HUES48 (cell line): ENCODE measurements at regions not wholly inside any gene's neighbourhood (a gene's known extent, or its start where the extent isn't known, plus 50 kb on each side); places are given as distances from the start of the nearest gene placed in this dataset.

Source experiments
- H3K27ac ChIP-seq: one replicate; pipeline ENCODE4 v1.7.0; 2013; ENCODE audit warnings: low read depth, low read length, inconsistent platforms
- H3K27me3 ChIP-seq: 2 replicates; pipeline ENCODE4 v1.6.1; 2013; ENCODE audit warnings: mild to moderate bottlenecking, low read length; ENCODE audit not compliant: control insufficient read depth, insufficient read depth
- H3K36me3 ChIP-seq: 2 replicates; pipeline ENCODE4 v1.6.1; 2013; ENCODE audit warnings: low read length; ENCODE audit not compliant: control insufficient read depth, insufficient read depth
- H3K4me1 ChIP-seq: 2 replicates; pipeline ENCODE4 v1.6.1; 2013; ENCODE audit warnings: mild to moderate bottlenecking, low read length; ENCODE audit not compliant: control insufficient read depth, insufficient read depth
- H3K4me3 ChIP-seq: 2 replicates; pipeline ENCODE4 v1.5.1; 2013; ENCODE audit warnings: mild to moderate bottlenecking, low read depth, low read length
- H3K9ac ChIP-seq: 2 replicates; pipeline ENCODE4 v1.6.1; 2013; ENCODE audit warnings: mild to moderate bottlenecking, low read depth, low read length, moderate library complexity
- H3K9me3 ChIP-seq: 2 replicates; pipeline ENCODE4 v1.6.1; 2013; ENCODE audit warnings: low read length; ENCODE audit not compliant: control insufficient read depth, insufficient read depth

DNA sequence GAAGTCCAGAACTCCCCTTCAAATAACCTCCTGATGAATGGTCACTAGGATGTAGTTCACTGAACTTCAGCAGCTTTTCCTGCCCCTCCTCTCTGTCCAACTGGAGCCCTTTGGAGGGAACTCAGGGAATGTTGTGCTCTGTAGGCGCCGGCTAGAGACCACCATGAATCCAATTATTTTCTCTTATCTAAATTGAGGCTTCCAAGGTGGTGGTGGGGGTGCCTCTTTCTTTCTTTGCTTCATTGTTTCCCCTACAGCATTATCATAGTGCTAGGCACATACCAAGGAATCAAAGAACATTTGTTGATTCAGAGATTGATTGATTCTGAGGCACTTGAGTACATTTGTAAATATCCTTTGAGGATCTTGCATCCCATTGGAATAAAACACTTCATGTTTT lies 426.6 kb upstream of the PLXNA2 start:
- Histone ChIP-seq H3K4me1 (no peaks in the 10 kb centered on the region), H3K27me3 (no peaks in the 10 kb centered on the region), H3K4me3 (no peak overlapping the region), H3K9ac (no peak overlapping the region), H3K9me3 (no peaks in the 10 kb centered on the region), H3K27ac (no peak overlapping the region), H3K36me3 (no peaks in the 10 kb centered on the region)

DNA sequence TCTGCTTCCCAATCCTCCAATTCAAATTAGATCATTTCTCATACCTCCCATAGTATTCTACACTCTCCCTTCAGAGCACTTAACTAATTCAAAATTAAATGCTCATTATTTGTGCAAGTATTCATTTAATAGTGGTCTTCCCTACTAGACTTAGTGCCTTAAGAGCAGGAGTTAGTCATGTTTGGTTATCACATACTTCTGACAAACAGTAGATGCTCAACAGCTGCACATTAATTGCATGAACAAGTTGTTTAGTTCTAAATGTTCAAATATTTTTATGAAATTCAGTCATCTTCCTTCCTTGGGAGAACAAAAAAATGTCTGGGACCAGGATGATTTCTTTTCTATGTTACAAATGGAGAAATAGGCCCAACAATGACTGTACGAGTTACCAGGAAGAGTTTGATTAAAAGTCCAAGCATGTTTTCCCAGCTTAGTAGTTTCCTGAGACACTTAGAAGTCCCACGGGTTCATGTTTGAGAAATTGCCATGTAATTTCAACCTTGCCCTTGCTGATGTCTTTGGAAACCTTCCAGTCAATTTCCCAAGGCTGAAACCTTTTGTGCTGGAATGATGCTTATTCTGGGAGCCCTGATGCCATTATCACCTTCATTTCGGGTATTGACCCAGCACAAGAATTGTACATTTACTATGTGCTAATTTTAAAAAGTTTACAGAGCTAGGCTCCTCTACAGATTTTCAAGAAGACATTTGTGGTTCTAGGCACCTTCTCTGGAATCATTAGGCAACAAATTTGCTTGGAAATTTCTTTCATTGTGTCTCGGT lies 437.9 kb upstream of the PLXNA2 start:
- Histone ChIP-seq H3K27me3 (no peaks in the 10 kb centered on the region), H3K9me3 (no peaks in the 10 kb centered on the region), H3K27ac (no peak overlapping the region), H3K4me3 (no peak overlapping the region), H3K4me1 (no peaks in the 10 kb centered on the region), H3K36me3 (no peaks in the 10 kb centered on the region), H3K9ac (no peak overlapping the region)

DNA sequence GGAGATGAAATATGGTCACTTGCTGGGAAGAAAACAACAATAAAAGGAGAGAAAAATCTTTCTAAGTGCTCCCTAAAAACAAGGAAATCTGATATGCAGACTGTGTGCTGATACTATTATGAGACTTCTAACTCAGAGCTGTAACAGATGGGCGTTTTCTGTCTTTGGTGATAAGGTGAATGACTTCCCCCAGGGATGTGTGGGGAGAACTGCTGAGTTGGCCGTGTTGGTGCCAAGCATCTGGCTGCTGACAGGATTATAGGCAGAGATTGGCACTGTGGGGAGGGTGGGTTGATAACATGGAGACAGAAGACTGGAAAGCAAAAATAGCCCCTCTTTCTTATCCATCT lies 438.5 kb upstream of the PLXNA2 start:
- Histone ChIP-seq H3K36me3 (no peaks in the 10 kb centered on the region), H3K9me3 (no peaks in the 10 kb centered on the region), H3K27ac (no peak overlapping the region), H3K4me3 (no peak overlapping the region), H3K4me1 (no peaks in the 10 kb centered on the region), H3K27me3 (no peaks in the 10 kb centered on the region), H3K9ac (no peak overlapping the region)

DNA sequence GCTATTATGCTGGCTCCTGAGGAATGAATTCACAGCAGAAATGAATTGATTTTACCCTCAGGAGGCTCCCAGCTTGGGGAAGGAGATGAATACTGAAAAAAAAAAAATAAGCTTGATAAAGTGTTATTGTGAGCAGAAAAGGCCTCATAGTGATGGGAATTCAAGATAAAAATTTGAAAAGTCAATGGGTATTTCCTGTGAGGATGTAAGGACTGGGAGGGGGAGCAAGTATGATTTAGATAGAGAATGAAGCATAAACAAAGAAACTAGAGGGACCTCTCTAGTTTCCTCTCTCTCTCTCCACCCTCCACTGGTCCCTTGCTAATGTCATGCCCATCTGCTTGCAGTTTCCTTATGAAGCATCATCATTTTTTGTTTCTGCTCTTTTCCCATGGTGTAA lies 439.0 kb upstream of the PLXNA2 start:
- no peaks in the 10 kb centered on the region for H3K27me3 ChIP-seq
- no peak overlapping the region for H3K4me3 ChIP-seq
- H3K36me3 ChIP-seq, result no peaks in the 10 kb centered on the region
- no peaks in the 10 kb centered on the region for H3K4me1 ChIP-seq
- no peak overlapping the region for H3K27ac ChIP-seq
- no peak overlapping the region for H3K9ac ChIP-seq
- H3K9me3 ChIP-seq, result no peaks in the 10 kb centered on the region

DNA sequence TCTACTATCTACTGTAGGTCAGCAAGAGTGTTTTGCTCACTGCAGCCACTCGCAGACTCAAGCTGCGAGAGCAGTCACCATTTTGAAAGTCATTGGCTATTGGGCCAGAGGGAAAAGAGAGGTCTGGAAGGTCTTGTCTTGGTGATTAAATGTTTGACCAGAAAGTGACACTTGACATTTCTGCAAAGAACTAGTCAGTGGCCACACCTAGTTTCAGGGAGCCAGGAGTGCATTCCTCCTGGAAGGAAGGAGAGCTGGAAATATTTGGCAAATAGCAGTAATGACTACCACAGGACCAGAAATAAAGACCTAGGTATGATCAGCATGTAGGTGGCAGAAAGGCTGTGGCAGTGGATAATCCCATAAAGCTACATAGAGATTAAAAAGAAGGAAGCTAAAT lies 440.0 kb upstream of the PLXNA2 start:
- Histone ChIP-seq H3K4me3 (no peak overlapping the region), H3K27ac (no peak overlapping the region), H3K9ac (no peak overlapping the region), H3K36me3 (no peaks in the 10 kb centered on the region), H3K4me1 (no peaks in the 10 kb centered on the region), H3K9me3 (no peaks in the 10 kb centered on the region), H3K27me3 (no peaks in the 10 kb centered on the region)

DNA sequence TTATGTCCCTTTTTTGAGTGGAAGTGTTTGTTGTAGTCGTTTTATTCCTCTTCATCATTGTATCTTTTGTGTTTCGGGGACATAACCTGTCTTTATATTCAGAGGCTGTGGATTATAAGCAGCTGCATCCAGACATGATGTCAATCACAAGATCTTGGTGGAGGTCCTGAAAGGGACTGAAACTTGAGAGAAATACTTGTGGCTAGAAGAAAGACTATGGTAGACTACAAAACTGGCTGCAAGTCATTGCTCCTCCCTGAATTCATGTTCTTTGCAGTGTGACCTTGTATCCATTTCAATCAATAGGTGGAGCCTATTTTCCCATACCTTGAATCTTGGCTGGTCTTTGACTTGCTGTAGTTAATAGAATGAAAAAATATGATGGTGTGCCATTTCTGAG lies 442.4 kb upstream of the PLXNA2 start:
- Histone ChIP-seq H3K4me3 (no peak overlapping the region), H3K27ac (no peak overlapping the region), H3K27me3 (no peaks in the 10 kb centered on the region), H3K9ac (no peak overlapping the region), H3K4me1 (no peaks in the 10 kb centered on the region), H3K36me3 (no peaks in the 10 kb centered on the region), H3K9me3 (no peaks in the 10 kb centered on the region)

DNA sequence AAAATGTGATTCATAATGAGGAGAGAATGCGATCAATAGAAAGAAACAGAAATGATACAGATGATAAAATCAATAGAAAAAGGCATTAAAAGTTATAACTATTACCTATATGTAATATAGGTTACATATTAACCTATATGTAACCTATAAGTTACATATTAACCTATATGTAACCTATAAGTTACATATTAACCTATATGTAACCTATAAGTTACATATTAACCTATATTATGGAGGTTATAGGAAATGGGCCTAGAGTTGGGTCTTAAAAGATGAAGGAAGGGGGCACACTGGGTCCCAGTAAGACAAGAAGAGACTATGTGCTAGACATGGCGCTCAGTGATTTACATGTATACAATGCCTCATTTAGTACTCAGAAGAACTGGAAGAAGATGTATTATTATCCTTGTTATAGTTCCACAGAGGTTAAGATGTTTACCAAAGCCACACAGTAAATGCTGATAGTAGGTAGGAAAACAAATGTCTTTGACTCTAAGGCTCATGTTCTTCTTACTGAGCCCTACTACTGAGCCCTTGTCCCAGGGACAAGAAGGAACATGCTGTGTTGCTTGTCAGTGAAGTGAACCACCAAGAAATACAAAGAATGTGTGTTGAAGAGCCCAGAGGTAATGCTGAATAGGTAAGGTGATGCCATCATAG lies 444.6 kb upstream of the PLXNA2 start:
- H3K4me3 ChIP-seq, result no peak overlapping the region
- no peaks in the 10 kb centered on the region for H3K36me3 ChIP-seq
- no peaks in the 10 kb centered on the region for H3K27me3 ChIP-seq
- H3K9me3 ChIP-seq, result no peaks in the 10 kb centered on the region
- no peaks in the 10 kb centered on the region for H3K4me1 ChIP-seq
- no peak overlapping the region for H3K27ac ChIP-seq
- H3K9ac ChIP-seq, result no peak overlapping the region

DNA sequence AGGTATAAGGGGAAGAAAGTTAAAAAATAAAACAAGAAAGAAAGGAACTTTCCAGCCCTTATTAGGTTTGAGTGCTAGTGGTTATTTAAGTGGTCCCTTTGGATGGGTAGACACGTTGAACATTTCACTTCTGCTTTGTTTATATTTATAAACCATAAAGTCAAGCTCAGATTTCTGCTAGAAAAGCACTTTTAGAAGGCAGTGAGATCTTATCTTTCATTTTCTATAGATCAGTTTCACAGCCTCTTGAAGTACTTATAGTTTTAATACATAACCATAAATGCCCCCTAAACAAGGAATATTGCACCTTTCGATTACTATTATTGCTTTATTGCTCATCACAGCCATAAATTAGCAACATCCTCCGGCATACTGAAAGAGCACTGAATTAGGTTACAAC lies 446.8 kb upstream of the PLXNA2 start:
- Histone ChIP-seq H3K27ac (no peak overlapping the region), H3K9ac (no peak overlapping the region), H3K9me3 (no peaks in the 10 kb centered on the region), H3K27me3 (no peaks in the 10 kb centered on the region), H3K4me1 (no peaks in the 10 kb centered on the region), H3K36me3 (no peaks in the 10 kb centered on the region), H3K4me3 (no peak overlapping the region)

DNA sequence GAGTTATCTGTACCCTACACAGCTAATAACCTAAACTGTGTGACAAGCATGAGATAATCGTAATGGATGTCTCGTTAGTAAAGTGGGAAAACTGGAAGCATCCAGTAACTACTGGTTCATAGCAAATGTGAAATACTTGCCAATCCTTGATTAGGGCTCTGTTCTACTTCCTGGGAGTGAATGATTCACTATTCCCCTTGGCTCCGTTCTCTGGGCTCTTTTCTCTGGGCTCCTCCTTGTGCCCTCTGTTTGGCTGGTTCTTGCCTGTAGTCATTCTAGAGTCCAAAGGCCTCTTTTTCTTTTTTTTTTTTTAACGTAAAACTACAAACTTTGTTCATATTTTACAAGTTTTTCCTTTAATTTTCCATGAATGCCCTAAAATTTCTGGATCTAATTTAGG lies 465.8 kb upstream of the PLXNA2 start:
- Histone ChIP-seq H3K27ac (no peak overlapping the region), H3K4me1 (no peaks in the 10 kb centered on the region), H3K9me3 (no peaks in the 10 kb centered on the region), H3K4me3 (no peak overlapping the region), H3K36me3 (no peaks in the 10 kb centered on the region), H3K9ac (no peak overlapping the region), H3K27me3 (no peaks in the 10 kb centered on the region)

DNA sequence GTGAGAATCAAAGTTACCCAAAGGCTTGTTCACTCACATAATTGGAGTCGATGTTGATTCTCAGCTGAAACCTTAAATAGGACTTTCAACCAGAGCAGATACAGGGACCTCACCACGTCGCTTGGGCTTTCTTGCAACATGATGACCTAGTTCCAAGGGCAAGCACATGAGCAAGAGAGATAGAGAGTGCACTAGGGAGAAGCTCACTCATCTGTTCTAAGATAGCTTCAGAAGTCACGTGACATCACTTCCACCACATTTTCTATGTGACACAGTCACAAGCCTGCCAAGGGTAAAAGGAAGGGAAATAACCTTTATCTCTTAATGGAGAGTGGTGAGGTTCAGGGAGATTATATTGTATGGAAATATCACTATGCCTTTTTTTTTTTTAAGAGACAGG lies 470.1 kb upstream of the PLXNA2 start:
- no peak overlapping the region for H3K9ac ChIP-seq
- no peaks in the 10 kb centered on the region for H3K4me1 ChIP-seq
- no peak overlapping the region for H3K27ac ChIP-seq
- no peaks in the 10 kb centered on the region for H3K36me3 ChIP-seq
- no peaks in the 10 kb centered on the region for H3K27me3 ChIP-seq
- H3K9me3 ChIP-seq, result no peaks in the 10 kb centered on the region
- H3K4me3 ChIP-seq, result no peak overlapping the region

DNA sequence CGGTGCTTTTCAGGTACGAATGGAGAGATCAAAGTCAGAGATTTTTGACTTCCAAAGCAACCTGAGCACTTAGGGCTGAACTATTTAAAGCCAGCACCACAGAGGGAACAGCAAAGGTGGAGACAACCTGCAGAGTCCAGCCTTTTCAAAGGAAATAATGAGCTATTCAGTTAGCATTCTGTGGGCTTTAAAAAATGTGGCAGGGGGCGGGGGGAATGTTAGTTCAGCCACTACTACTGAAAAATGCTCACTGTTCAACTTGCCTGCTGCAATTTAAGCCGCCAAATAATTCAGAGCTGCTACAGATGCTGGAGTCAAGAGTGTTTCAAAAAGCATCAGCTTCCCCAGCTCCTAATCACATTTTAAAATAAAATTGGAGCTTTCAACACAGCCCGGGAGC lies 473.3 kb upstream of the PLXNA2 start:
- no peak overlapping the region for H3K4me3 ChIP-seq
- no peaks in the 10 kb centered on the region for H3K36me3 ChIP-seq
- no peaks in the 10 kb centered on the region for H3K4me1 ChIP-seq
- no peak overlapping the region for H3K27ac ChIP-seq
- H3K27me3 ChIP-seq, result no peaks in the 10 kb centered on the region
- peaks cover 10% of the 10 kb centered on the region; the same call in 1 of the 2 replicates for H3K9me3 ChIP-seq
- H3K9ac ChIP-seq, result no peak overlapping the region
